Glomerular endothelial cell (primary cell): ENCODE measurements at regions not wholly inside any gene's neighbourhood (a gene's known extent, or its start where the extent isn't known, plus 50 kb on each side); places are given as distances from the start of the nearest gene placed in this dataset.

Experiments used
- DNase-seq: peaks from one replicate; pipeline ENCODE4 v3.0.0-alpha.2; 2011; ENCODE audit warnings: low read depth, low spot score; ENCODE audit errors: extremely low read depth

DNA sequence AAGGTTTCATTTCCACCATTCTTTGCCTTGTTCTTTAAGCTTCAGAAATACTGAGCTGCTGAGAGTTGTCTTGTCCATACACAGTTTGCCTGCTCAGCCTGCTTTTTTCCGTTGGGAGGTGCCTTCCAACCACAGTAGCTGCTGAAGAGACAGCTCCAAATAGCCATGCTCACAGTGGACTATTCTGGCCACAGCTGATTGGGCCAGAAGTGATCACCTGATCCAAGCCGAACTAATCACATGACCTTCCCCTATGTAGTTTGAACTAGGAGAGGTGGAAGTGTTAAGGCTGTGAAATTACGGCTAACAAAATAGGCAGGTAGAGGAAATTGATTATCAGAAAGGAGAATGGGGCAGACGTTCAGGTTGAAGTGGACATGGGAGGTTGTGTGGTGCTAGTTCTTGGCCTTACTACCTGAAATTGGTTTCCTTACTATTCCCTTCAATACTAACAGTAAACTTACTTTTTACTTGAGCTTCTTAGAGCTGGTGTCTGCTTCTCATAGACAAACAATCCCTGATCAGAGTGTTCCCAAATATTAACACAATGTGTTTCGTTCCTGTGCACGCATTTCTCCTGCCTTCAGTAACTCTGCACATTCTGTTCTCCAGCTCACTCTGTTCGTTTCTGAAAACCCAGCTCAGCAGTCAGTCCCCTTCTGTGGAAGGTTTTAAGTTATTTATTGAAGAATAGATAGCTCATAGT lies 136.1 kb downstream of the RWDD3 start:
- DNase-seq, result no peak

DNA sequence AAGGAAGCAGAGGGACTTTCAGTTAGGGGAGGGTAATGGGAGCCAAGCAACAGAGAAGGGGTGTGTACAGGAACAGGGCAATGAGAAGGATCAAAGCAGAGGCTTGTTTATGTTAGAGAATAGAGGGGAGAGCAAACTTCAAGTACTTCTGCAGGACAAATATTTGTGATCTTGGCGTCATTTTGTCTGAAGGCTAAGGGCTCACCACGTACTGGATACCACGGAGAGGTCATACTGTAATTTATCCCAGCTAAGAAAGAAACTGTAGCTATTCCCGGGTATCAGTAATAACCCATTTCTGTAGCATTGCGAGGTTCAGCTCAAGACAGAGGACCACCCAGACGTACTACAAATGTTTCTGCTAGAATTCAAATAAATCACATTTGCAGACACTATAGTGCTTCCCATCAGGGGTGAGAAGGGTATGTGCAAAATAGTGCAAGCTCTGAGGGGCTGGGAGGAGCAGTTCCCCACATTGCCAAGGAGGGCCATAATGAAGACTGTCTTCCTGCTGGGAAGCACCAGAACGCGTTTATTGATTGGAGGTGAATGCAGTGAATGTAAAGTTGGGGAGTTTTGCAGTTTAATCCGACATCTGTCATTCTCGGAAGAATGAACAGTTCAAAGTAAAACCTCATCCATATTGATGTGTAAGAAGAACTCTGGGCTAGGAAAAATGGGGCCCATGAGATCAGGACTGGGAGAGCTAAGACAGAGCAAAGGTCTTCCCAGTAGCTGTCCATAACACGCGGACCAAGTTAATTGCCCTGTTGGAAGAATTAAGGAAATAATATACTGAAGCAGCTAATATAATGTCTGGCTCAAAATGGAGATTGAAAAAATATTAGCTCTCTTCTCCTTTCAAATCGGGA lies 136.9 kb downstream of the RWDD3 start:
- DNase-seq, result no peak

DNA sequence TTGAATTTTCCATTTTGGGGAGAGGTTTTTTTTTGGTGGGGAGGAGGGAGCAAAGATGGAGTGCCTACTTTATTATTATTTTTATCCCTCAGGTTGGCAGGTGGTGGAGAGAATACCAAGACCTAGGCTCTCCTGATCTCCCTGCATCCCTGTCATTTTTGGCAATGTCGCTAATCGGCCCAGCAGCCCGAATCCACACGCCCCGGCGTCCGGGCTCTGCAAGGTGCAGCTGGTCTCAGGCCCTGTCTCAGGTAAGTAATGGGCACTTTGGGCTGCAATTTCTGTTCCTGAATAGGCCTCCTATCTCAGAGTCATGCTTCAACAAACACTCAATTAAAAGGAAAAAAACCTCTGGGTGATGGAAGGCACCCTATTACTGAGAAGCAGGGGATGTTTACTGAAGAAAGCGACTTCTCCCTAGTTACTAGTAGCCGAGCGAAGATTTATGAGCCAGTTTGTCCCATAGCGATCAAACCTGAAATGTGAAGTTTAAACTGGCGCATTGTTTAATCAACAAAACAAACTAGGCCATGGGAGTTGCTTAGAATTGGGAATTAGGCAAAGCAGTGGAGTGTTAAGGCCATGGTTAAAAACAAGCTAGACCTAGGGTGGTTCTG lies 137.8 kb downstream of the RWDD3 start:
- no peak for DNase-seq

DNA sequence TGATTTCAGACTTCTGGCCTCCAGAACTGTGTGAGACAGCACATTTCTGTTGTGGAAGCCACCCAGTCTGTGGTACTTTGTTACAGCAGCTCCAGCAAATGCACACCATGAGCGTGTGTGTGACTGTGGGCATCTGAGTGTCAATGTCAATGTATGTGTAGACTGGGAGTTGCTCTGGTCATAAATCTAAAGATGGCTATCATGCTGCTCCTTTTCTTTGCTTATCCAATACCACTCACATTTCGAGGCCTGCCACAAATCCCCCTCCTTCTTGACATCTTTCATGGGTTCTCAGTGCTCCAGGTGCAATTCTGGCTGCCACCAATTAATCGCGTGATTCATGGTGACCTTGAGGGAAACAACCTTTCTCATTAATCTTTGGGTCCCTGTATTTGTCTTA lies 141.2 kb downstream of the RWDD3 start:
- DNase-seq, result no peak

DNA sequence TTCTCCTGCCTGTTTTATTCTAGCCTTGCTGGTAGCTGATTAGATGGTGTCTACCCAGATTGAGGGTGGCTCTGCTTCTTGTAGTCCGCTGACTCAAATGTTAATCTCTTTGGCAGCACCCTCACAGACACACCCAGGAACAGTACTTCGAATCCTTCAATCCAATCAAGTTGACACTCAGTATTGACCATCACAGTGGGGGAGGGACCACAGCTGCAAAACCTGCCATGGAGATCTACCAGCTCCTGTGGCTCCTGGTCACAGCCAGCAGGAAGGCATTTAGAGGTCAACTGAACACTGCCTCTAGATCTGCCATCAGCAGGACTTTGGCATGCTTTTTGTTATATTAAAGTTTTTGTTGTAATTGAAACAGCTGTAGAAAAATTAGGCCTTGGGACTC lies 146.9 kb downstream of the RWDD3 start:
- DNase-seq, result no peak

DNA sequence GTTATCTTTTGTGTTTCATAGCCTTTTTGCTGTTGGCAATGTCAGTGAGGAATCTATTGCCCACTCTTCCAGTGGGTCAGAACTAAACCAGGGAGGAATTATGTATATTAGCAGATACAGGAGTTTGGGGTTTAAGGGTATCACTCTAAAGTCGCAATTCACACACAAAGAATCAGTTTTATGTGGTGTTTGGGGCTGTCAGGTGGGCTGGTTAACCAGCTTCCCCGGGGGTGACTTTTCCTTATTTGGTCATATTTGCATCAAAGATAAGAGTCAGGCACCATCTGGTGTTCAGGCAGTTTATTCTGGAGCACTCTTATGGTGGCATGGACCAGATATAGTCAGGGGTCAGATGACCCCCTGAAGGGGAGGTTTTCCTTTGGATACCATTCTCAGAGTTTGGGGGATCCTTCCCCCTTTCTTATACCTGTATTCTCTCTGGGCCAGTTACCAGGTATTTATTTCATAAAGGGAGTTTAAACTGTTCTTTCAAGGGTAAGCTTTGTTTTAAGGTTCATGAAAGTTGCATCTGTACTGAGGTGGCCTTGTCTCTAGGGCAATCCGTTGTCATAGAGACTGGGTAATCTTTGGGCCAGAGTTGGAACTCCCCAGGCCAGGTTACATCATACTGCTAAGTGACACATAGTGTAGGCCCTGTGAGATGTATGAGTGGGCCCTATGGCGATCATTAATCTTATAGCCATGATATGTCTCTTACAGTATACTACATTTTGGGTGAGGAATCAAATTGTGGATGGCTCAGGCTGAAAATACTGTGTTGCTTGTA lies 148.2 kb downstream of the RWDD3 start:
- DNase-seq, result no peak

DNA sequence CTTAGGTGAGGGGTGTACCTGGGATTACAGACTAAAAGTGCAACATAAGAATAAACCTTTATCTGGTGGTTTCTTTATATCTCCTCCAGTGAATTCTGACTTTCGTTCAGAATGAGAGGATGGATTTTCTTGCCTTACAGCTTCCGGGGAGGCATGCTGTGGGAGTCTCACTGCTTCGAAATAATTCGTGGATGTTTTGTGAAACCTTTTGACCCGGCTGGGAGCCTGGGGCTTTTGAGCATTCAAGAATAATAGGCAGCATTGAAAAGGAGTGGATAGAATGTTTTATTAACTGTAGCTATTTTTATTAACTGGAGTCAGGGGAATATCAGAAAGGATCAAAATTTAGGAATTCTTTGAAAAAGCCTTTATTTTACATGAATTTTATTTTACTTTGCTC lies 149.1 kb downstream of the RWDD3 start:
- no peak for DNase-seq

DNA sequence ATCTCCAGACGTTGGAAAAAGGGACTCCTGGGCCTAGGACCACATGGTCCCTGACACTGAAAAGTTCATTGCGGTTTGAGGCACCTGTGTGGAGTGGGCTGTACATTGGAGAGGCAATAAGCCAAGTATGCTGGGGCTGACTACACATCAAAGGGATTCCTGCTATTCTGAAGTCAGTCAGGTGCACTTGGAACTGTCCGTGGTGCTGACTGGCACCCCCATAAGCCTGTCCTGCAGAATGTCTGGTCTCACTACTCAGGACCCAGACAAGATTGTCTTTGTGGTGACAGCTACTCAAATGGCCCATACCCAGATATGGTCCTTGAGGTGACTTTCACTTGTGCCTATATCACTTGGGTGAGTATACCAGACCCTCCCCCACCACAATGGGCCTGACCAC lies 150.6 kb downstream of the RWDD3 start:
- DNase-seq, result no peak

DNA sequence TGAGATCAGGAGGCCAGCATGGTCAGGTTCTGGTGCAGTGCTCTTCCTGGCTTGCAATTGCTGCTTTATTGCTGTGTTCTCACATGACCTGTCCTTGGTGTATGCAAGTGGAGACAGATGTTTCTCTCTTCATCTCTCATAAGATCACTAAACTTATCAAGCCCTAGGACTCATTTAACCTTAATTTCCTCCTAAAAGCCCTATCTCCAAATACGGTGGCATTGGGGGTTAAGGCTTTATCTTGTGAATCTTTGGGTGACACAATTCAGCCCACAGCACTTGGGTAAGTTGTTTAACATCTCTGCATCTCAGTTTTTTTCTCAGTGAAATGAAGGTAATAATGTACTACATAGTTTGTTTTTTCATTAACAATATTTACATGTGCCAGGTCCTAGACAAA lies 152.4 kb downstream of the RWDD3 start:
- no peak for DNase-seq

DNA sequence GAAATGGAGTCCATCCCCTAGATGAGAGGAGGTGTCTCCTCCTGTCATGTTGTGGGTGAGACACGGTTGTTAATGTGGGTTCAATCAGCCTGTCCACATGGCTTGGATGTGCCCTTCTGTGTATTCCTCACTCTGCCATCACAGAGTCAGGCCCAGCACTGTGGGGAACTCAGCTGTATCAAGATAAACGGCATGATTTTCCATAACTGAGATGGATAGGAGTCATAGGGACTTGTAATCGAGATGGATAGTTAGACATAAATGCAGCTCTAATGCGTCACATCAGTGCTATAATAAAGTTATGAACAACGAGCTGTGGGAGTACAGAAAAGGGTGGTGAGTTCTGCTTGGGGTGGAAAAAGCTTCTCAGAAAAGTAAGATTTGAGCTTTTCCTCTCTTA lies 152.9 kb downstream of the RWDD3 start:
- DNase-seq, result no peak

DNA sequence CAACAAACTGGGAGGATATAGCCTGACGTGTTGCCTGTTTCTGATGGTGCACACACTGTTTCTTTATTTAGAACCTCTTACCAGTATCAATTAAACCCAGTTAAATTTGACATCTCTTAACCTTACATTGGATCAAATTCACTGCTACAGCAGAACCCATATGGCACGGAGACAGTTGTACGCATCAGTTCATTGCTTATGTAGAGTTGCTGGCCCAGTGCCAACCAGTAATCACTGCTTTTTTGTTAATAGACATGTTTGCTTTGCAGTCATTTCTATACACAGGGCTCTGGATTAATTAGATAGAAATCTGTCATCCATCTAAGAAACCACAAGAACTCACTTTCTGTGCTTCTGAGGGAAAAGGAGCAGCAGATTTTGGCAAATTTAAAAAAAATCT lies 154.0 kb downstream of the RWDD3 start:
- no peak for DNase-seq

DNA sequence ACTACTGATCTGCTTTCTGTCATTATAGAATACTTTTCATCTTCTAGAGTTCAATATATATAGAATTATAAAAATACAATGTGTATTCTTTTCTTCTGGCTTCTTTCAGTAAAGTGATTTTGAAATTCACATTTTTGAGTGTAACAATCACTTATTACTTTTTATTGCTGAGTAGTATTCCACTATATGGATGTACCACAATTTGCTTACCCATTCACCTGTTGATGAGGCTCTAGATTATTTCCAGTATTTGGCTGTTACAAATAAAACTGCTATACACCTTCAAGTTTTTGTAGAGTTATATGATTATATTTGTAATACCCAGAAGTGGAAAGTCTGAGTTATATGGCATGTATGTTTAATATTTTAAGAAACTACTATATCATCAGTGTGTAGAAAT lies 159.4 kb downstream of the RWDD3 start:
- DNase-seq, result no peak

DNA sequence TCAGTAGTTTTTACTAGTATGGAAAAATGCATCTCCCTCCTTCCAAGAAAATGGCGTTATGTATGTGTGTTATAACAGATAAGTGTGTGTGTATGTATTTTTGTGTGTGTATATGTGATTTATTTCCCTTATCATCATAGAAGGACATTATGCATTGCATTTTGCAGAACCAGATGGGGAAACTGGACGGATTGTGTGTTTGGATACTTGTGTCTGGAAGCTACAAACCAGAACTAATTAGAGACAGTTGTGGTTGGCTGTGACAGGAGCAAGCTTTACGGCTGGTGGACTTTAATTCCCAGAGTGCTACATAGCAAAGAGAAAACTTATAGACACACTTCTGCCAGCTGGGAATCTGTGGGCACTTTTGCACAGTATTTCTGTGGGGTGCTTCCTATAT lies 162.5 kb downstream of the RWDD3 start:
- DNase-seq, result no peak

DNA sequence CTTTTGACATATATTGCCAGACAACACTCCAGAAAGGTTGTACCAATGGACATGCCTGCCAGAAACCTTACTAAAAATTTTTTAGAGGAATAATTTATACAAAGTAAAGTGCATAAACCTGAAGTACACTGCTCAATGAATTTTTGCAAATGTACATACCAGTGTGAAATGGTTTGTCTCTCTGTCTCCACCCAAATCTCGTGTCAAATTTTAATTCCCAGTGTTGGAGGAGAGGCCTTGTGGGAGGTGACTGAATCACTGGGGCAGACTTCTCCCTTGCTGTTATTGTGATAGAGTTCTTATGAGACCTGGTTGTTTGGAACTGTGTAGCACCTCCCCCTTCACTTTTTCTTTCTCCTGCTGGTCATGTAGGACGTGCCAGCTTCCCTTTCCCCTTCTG lies 168.8 kb downstream of the RWDD3 start:
- DNase-seq, result no peak

DNA sequence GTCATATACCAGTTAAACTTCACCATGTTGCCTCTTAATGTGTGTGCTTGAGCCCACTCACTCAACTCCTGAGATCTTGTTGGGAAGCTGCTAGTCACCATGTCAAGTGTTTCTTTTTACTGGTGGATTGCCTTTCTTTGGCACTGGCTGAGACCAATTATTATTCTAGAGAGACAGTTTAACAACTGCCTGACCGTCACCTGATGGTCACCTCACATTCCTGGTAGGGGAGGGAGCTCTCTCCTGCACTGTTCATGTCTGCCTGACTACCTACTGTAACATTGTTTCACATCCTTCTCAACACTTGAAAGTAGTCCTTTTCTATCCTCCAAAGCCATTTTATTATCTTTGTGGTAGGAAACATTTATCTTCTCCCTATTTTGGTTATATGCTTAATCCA lies 172.3 kb downstream of the RWDD3 start:
- no peak for DNase-seq

DNA sequence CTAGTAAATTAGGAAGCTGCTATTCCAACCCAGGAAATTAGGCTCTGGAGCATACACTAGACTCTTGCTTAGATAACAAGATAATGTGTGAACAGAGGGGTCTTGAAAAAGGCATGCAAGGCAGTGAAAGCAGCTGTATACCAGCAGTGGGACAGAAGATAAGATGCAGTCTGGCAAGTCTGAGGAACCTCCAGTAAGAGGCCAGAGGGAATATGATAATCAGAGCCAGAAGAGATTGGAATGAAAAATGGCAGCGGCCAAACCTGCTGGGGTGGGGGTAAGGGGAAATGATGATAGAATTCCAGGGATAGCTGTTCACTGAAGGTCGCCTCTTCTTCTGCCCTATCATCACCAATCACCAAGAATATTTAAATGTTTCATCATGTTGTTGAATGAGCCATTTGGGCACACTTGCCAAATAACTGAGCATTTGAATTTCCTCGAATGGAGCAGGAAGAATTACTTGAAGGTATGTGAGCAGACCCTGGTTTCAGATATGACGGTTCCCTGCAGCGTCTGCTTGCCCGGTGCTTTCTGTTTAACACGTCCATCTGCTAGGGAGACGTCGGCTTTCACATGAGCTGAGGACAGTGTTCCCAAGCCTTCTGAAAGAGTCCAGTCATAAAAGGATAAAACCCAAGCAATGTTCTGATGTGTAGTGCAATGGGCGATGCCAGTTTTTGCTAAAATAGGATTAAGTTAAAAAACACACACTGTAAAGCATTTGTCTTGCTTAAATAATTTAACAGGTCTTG lies 173.3 kb downstream of the RWDD3 start:
- no peak for DNase-seq

DNA sequence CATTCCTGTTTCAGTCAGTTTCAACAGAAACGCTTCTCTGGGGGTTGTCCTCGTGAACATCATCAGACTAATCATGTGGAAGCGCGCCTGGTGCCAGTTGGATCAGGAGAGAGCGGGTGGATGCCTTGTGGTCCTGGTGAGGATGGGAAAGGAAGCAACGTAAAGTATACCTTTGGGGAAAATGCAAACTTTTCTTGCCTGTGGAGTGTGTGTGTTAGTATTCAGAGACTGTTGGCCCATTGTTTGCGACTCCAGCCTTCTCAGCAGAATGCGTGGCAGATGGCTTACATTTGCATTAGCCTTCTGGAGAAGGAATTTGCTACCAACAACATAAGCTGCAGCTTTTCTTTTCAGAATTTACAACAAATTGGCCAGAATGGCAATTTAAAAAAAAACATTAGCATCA lies 173.9 kb downstream of the RWDD3 start:
- no peak for DNase-seq

DNA sequence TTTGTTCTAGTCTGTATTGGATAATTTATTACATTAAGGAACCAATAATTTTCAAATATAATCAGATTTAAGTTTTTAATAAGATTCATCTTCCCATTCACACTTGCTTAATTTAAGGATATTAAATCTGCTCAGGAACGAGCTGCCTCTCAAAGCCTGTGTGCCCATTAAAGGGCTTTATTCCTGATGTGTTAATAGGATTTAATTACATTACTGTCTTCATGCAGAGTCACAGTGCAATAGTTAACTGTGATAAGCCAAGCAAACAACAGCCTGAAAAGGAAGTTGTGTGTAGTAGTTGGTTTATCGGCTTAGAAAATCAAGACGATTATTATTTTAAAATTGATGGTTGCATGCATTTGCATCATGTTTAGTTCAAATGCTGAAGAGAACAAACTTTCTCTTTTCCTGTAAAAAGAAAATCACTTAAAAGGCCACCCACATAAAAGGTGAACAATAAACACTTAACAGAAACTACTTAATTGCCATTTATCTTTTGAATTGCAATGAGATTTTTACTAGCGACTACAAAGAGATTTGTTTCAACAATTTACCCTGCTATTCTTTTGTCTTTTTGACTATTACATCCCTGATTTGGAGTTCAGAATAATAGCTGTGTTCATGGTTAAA lies 174.6 kb downstream of the RWDD3 start:
- DNase-seq, result no peak

DNA sequence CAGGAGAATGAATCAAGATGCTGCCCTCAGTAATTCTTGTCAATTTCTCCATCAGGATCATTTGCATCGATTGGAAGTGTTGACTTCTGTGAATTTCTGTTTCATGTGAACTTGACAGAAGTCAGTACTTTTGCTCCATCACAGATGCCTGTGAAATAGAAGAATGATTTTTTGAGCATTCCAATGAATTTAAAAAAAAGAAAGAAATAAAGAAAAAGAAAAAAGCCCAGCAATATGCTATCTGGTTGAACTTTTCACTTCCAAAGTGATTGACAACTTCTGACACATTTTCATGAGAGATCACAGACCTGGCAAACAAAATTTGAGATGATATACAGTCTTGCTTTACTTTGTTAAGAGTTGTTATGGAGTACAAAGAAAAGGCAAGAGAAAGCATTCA lies 175.3 kb downstream of the RWDD3 start:
- no peak for DNase-seq

DNA sequence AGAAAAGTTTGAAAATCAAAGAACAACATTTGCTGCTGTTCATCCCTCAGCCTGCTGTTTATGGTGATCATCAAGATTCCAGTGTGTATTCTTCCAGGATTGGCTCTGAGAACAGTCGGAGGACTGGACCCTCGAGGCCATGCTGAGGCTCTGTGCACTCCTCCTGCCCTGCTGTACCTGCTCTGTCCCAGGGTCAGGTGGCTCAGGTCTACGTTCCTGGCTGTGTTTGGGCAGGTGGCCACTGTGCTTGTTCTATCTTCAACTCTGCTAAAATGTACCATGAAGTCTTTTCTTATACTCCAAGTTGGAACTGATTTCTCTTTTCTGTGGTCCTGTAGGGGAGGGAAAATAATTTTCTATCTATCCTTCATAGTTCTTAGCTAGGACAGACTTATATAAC lies 175.9 kb downstream of the RWDD3 start:
- no peak for DNase-seq
